HUES6 (cell line): ENCODE measurements at regions not wholly inside any gene's neighbourhood (a gene's known extent, or its start where the extent isn't known, plus 50 kb on each side); places are given as distances from the start of the nearest gene placed in this dataset.

ENCODE experiments used
- H3K27ac ChIP-seq: 2 replicates; pipeline ENCODE4 v1.7.0; 2013; ENCODE audit warnings: low read depth, mild to moderate bottlenecking, low read length, inconsistent platforms
- H3K27me3 ChIP-seq: 2 replicates; pipeline ENCODE4 v1.6.1; 2013; ENCODE audit warnings: low read length; ENCODE audit not compliant: control insufficient read depth, insufficient read depth
- H3K36me3 ChIP-seq: 2 replicates; pipeline ENCODE4 v1.6.1; 2013; ENCODE audit warnings: low read length; ENCODE audit not compliant: control insufficient read depth, insufficient read depth
- H3K4me1 ChIP-seq: 2 replicates; pipeline ENCODE4 v1.6.1; 2013; ENCODE audit warnings: low read length; ENCODE audit not compliant: control insufficient read depth, insufficient read depth
- H3K4me3 ChIP-seq: 2 replicates; pipeline ENCODE4 v1.5.1; 2013; ENCODE audit warnings: low read depth, low read length
- H3K9ac ChIP-seq: one replicate; pipeline ENCODE4 v1.6.1; 2013; ENCODE audit warnings: mild to moderate bottlenecking, low read length
- H3K9me3 ChIP-seq: 2 replicates; pipeline ENCODE4 v1.6.1; 2013; ENCODE audit warnings: low read depth, low read length; ENCODE audit not compliant: control insufficient read depth, insufficient read depth

DNA sequence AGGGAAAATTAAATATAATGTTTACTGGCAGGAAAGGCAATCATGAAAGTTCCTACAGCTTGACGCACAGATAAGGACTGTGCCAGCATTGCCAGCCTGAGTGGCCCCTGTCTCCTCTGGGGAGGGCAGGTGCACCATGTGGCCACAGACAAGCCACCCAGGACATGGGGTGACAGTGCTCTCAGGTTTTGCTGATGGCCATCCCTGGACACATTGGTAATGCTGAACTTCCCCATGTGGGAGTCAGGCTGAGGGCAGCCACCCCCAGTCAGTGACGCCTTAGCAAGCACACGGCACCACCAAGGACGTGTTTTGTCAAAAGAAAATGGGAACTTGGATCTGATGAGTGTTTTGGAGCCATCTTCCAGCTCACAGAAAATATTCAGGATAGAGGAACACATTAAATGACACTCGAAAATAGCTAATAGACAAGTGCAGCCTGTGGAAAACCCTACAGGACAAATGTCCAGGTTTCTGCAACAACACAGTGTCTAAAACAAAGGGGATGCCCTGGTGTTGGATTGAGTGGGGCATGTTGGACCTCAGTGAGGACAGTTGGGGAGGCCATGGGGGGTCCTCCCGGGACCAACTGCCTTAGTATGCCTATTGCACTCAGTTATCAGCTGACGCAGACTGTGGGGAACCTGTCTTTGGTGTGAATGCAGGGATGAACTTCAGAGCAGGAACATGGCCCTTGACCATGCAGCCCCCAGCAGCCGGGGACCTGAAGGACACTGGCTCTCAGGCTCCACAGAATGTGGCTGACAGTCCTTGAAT is 1450.5 kb downstream of the BRD1 start:
- H3K9ac ChIP-seq, result no peak overlapping the region
- H3K4me3 ChIP-seq, result no peak overlapping the region
- no peaks in the 10 kb centered on the region for H3K9me3 ChIP-seq
- H3K36me3 ChIP-seq, result no peaks in the 10 kb centered on the region
- peaks cover 9% of the 10 kb centered on the region; the same call in 1 of the 2 replicates for H3K4me1 ChIP-seq
- H3K27me3 ChIP-seq, result peaks cover 7% of the 10 kb centered on the region
- no peak overlapping the region for H3K27ac ChIP-seq

DNA sequence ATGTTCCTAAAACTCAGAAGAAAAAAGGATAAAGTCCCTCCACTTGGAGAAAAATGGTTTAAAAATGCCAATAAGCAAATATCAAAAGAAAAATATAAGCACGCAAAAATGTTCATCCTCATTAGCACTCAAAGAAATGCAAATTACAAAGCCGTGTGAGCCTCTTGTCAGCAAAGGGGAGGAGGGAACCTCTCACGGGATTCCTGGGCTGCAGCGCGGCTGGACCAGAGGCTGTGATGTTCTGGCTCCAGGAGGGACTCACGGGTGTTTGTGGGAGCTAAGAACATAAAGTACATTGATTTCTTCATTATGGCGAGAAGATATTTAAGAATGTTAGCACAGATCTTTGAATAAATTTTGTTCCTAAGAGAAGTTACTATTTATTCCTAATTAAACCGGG is 1451.2 kb downstream of the BRD1 start:
- no peaks in the 10 kb centered on the region for H3K36me3 ChIP-seq
- H3K27me3 ChIP-seq, result peaks cover 7% of the 10 kb centered on the region
- H3K27ac ChIP-seq, result no peak overlapping the region
- no peak overlapping the region for H3K4me3 ChIP-seq
- no peak overlapping the region for H3K9ac ChIP-seq
- H3K9me3 ChIP-seq, result no peaks in the 10 kb centered on the region
- H3K4me1 ChIP-seq, result peaks cover 12% of the 10 kb centered on the region; the same call in 1 of the 2 replicates

DNA sequence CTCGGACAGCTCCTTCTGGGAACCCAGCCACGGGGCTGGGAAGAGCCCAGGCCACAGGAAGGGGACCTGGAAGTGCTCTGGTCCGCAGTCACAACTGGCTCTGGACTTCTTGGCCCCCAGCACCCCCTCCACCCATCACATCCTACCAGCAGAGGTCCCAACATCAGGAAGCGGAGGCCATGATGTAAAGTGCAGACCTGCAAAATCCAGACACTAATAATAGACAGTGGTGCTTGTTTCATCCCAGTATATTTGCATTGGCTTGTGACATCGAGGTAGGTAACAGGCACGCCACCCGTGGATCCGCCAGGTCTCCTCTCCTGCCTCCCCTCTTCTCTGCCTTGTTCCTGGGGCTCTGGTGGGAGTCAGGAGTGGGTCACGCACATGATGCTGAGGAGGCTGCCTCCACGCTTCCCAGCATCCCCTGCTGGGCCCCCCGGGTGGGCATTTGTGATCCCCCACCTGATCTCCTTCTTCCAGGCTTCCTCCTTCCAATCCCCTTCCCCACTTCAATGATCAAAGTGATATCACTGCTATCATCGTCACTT is 1454.0 kb downstream of the BRD1 start:
- Histone ChIP-seq H3K36me3 (no peaks in the 10 kb centered on the region), H3K27ac (no peak overlapping the region), H3K4me1 (peaks cover 39% of the 10 kb centered on the region), H3K4me3 (no peak overlapping the region), H3K9ac (no peak overlapping the region), H3K27me3 (peaks cover 7% of the 10 kb centered on the region), H3K9me3 (no peaks in the 10 kb centered on the region)

DNA sequence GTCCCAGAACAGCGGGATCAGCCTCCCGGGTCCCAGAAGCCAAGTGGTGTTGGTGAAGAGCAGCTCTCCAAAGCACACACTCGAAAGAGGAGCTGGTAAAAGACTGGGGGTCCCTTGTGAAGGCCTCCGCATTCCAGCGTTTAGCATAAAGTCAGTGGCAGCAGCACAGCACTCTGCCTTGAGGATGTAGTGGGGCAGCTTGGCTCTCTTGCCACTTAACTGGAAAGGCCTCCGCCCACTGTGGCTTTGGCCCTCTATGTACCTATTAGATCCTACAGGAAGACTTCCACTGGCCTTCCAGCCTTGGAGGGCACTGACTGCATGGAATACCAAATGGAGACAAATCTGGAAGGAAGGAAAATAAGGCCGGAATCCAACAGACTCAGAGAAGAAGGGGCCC is 1455.3 kb downstream of the BRD1 start:
- H3K36me3 ChIP-seq, result no peaks in the 10 kb centered on the region
- H3K9me3 ChIP-seq, result no peaks in the 10 kb centered on the region
- no peak overlapping the region for H3K4me3 ChIP-seq
- H3K4me1 ChIP-seq, result peaks cover 41% of the 10 kb centered on the region
- H3K27ac ChIP-seq, result no peak overlapping the region
- H3K9ac ChIP-seq, result no peak overlapping the region
- peaks cover 7% of the 10 kb centered on the region for H3K27me3 ChIP-seq

DNA sequence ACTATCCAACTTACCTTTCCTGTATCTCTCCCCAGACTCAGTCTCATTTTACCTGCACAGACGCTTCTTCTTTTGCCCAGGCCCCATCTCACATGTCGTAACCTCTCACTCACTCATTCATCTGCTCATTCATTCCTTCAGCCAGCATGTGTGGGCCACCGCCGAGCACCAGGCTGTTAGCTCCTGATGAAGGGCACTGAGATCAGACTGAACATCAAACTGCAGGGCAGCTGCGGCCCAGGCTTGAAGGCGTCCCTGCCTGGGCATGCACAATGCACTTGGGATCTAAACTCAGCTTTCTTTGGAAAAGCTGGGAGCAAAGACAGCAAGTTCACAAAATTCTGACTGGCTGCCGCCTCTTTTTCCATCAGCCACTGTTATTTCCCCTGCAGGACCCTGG is 1456.3 kb downstream of the BRD1 start:
- Histone ChIP-seq H3K9me3 (no peaks in the 10 kb centered on the region), H3K27me3 (no peaks in the 10 kb centered on the region), H3K4me1 (peaks cover 36% of the 10 kb centered on the region), H3K27ac (no peak overlapping the region), H3K9ac (no peak overlapping the region), H3K36me3 (no peaks in the 10 kb centered on the region), H3K4me3 (no peak overlapping the region)

DNA sequence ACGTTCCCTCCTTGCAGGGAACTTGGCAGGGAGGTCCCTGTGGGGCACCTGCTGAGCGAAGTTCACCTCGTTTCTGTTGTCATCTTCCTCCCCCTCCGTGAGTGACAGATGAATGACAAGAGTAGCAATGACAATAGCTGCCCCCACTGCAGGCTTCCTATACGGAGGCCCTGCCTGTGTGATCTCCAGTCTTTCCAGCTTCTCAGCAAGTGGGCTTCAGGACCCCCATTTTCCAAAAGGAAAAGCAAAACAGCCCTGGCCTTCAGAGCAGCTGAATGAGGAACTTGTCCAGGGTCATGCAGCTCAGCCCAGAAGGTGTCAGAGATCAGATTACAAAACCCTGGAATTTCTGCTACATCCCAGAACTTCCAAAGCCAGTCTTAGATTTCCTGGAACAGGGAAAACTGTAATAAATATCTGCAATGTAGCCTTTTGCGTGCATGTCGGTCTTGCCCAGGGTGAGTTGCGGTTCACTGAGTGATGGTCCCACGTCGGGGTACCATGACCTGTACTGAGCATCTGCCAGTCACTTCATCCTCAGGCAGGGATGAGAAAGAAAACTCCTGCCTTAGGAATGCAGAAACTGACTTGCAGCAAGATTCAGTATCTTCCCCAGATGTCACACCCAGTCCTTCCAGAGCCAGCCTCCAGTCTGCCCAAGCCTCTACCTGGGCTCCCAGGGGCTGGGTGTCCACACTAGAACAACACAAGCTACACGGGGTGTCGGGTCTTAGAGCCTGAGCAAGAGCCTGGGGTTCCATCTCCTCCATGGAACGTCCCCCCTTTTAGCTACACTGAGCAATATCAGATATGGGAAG is 1457.0 kb downstream of the BRD1 start:
- Histone ChIP-seq H3K36me3 (no peaks in the 10 kb centered on the region), H3K9ac (no peak overlapping the region), H3K4me3 (no peak overlapping the region), H3K27ac (no peak overlapping the region), H3K9me3 (no peaks in the 10 kb centered on the region), H3K27me3 (no peaks in the 10 kb centered on the region), H3K4me1 (peaks cover 36% of the 10 kb centered on the region)

DNA sequence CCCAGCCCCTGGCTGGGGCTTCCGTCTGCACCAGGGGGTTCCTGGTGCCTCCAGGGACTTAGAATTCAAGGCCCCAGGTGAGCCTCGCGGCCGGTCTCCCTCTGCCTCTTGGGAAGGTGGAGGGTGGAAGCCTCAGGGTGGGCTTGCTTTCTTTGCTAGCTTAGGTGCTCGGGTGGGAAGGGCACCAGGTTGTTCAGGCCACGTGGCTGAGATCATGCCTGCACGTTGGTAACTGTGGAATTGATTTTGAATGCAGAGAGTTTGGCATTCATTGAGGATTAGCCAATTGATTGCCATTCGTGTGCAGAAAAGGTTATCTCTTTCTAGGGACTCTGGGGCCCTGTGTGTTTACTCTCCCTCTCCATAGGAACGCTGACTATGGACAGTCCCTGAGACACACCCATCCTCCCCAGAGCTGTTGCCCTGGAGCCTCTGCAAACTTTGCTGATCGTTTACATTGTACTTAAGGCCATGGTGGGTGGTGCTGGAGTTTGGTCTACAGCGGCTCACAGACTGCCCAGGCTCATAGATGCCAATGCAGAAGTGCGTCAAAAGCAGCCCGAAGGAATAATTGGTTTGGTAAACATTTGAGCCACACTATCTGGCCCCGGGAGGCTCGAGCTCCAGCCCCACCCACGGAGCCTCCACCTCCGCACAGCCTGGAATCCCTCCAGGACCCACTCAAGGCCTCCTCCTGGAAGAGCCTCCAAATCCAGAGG is 1457.7 kb downstream of the BRD1 start:
- H3K27me3 ChIP-seq, result no peaks in the 10 kb centered on the region
- H3K27ac ChIP-seq, result peak overlapping the region; percentile 60
- no peak overlapping the region for H3K9ac ChIP-seq

DNA sequence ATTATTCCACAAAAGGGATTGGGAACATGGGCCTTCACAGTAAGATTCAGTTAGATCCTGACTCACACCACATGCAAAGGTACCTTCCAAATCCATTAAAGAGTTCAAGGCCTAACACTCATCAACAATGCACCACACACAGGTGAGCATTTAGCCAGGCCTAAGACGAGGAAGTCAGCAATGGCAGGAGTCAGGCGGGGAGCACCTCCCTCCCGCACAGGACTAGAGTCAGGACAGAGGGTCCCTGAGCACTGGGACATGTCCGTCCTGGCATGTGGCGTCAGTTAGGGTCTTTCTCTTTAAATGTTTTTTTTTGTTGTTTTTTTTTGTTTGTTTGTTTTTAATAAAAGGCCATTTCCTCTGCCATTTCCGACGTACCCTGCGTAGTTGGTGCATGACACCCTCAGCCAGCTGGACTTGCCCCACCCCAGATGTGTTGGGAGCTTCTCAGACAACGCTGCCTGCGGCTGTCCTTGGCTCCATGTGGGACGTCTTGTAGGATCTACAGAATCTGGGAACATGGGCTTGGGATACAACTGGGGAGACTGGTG is 1458.6 kb downstream of the BRD1 start:
- Histone ChIP-seq H3K9ac (peak overlapping the region; percentile 17), H3K4me3 (no peak overlapping the region), H3K27me3 (no peaks in the 10 kb centered on the region), H3K27ac (peak overlapping the region; percentile 60), H3K9me3 (no peaks in the 10 kb centered on the region), H3K4me1 (peaks cover 36% of the 10 kb centered on the region), H3K36me3 (no peaks in the 10 kb centered on the region)

More for the DNA sequence above, 1457.7 kb downstream of the BRD1 start:
- no peaks in the 10 kb centered on the region for H3K36me3 ChIP-seq
- peaks cover 36% of the 10 kb centered on the region for H3K4me1 ChIP-seq
- 0 out of 2 replicates have a peak overlapping the region, but pooled peaks have one; percentile 2 for H3K4me3 ChIP-seq
- no peaks in the 10 kb centered on the region for H3K9me3 ChIP-seq

DNA sequence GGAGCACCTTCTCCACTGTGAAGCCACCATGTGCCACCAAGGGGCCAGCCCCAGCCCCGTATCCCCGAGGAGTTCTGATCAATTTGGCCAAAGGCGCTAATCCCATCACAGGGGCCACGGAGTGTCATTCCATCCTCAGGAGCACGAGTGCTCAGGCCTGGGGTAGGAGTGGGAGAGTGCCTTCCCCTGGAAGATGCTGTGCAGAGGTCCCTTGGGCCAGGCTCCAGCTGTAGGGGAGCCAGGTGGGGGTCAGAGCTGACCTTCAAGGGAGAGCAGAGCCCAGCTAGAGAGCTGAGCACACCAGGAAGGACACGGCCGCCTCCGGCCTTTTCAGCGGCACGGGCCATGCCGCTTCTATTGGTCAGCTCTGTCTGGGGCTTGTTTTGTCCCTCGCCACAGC is 1459.9 kb downstream of the BRD1 start:
- no peaks in the 10 kb centered on the region for H3K9me3 ChIP-seq
- no peaks in the 10 kb centered on the region for H3K36me3 ChIP-seq
- no peak overlapping the region for H3K27ac ChIP-seq
- no peak overlapping the region for H3K9ac ChIP-seq
- H3K27me3 ChIP-seq, result no peaks in the 10 kb centered on the region
- peaks cover 36% of the 10 kb centered on the region for H3K4me1 ChIP-seq
- no peak overlapping the region for H3K4me3 ChIP-seq

DNA sequence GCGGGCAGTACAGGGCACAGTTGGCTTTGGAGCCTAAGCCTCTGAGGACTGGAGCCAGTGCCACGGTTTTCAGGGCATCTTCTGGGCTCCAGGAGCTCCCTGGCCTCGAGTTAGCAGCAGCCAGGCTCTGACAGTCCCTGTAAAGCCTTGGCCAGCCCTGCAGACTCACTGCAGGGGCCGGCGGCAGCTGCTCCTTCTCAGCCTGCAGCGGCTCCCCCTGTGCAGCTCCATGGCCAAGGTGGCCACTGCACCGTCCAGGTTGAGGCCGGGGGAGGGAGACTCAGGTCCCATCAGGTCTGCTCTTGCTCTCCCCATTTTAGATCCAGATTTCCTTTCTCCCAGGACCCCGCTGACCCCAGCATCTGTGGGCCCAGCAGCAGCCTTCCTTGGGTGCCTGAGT is 1461.1 kb downstream of the BRD1 start:
- H3K27ac ChIP-seq, result no peak overlapping the region
- H3K9ac ChIP-seq, result no peak overlapping the region
- no peaks in the 10 kb centered on the region for H3K9me3 ChIP-seq
- H3K4me1 ChIP-seq, result peaks cover 29% of the 10 kb centered on the region
- no peak overlapping the region for H3K4me3 ChIP-seq
- H3K27me3 ChIP-seq, result no peaks in the 10 kb centered on the region
- no peaks in the 10 kb centered on the region for H3K36me3 ChIP-seq
